Panc1 (cell line): ENCODE measurements at regions not wholly inside any gene's neighbourhood (a gene's known extent, or its start where the extent isn't known, plus 50 kb on each side); places are given as distances from the start of the nearest gene placed in this dataset.

Source experiments
- ATAC-seq: fragments of 200-7000 bp; cut with Tn5 transposase; 2 replicates; pipeline ENCODE4 v1.9.1; 2020; ENCODE audit warnings: mild to moderate bottlenecking, moderate library complexity
- BruUV-seq: library from RNA; stranded (reverse); fragments of 400-500 nt; replicated peaks from 2 replicates; lab custom pipeline; 2021; lab: Mats Ljungman, UMichigan
- CTCF ChIA-PET: fragments of 300-600 bp; sonication (Branson Sonifier 250); formaldehyde crosslinking; loops from one replicate; lab custom pipeline; 2022; ENCODE audit warnings: antibody characterized with exemption; lab: Charles Lee
- POLR2A ChIA-PET: fragments of 300-600 bp; sonication (Branson Sonifier 250); formaldehyde crosslinking; loops from one replicate; lab custom pipeline; 2022; ENCODE audit warnings: antibody characterized with exemption; lab: Charles Lee
- DNase-seq: peaks from one replicate; pipeline ENCODE4 v3.0.0-alpha.2; 2010; ENCODE audit warnings: low read depth, low spot score
- H3K27ac ChIP-seq: 2 replicates; pipeline ENCODE4 v1.5.1; 2011; ENCODE audit warnings: mild to moderate bottlenecking, low read length, inconsistent platforms
- H3K27me3 ChIP-seq: fragments of 200-500 bp; sonication (Bioruptor generic); 2 replicates; pipeline ENCODE4 v1.6.0; 2014; ENCODE audit warnings: low read length, inconsistent platforms; ENCODE audit not compliant: control insufficient read depth, insufficient read depth
- H3K36me3 ChIP-seq: fragments of 200-500 bp; sonication (Bioruptor generic); 2 replicates; pipeline ENCODE4 v1.5.1; 2014; ENCODE audit warnings: inconsistent platforms, mild to moderate bottlenecking, low read length, moderate library complexity; ENCODE audit not compliant: control insufficient read depth, insufficient read depth
- H3K4me1 ChIP-seq: 2 replicates; pipeline ENCODE4 v1.5.1; 2011; ENCODE audit warnings: inconsistent platforms, mild to moderate bottlenecking, low read length, moderate library complexity; ENCODE audit not compliant: control insufficient read depth, insufficient read depth
- H3K4me3 ChIP-seq, 2 experiments: 2 replicates each; pipeline ENCODE4 v1.5.1; 2011 to 2012; ENCODE audit warnings: low read depth in 2 of 2, low read length in 2 of 2, mild to moderate bottlenecking in 2 of 2, inconsistent platforms in 1 of 2, moderate library complexity in 1 of 2
- H3K9me3 ChIP-seq: fragments of 200-500 bp; sonication (Bioruptor generic); 2 replicates; pipeline ENCODE4 v1.5.1; 2014; ENCODE audit warnings: low read depth, mild to moderate bottlenecking, inconsistent platforms, low read length, moderate library complexity; ENCODE audit not compliant: control insufficient read depth, insufficient read depth
- POLR2AphosphoS5 ChIP-seq: IDR thresholded peaks from 2 replicates; pipeline ENCODE4 v1.6.1; 2012; ENCODE audit warnings: mild to moderate bottlenecking, low read depth, low read length, moderate library complexity
- REST ChIP-seq, 2 experiments: IDR thresholded peaks; 2 replicates each; pipeline ENCODE4 v1.6.1; 2011 to 2012; ENCODE audit warnings: low read depth in 2 of 2, control low read depth in 1 of 2, low read length in 1 of 2, mild to moderate bottlenecking in 1 of 2, moderate library complexity in 1 of 2; ENCODE audit not compliant: insufficient read depth in 1 of 2
- SIN3A ChIP-seq: IDR thresholded peaks from 2 replicates; pipeline ENCODE4 v1.6.1; 2012; ENCODE audit warnings: low read depth, mild to moderate bottlenecking, low read length, moderate library complexity, borderline replicate concordance; ENCODE audit not compliant: insufficient read depth
- TCF7L2 ChIP-seq: IDR thresholded peaks from 2 replicates; pipeline ENCODE4 v1.6.1; 2011; ENCODE audit warnings: mild to moderate bottlenecking, low read depth, low read length, inconsistent platforms
- in situ Hi-C: cut with HindIII; loops from 2 replicates; pipeline ENCODE4 v1.10.0; 2016; ENCODE audit warnings: low sequenced_read_pairs, low pct_unique_long_range_greater_than_20kb
- intact Hi-C: fragments of 100-400 bp; cut with micrococcal nuclease; formaldehyde crosslinking; loops from one replicate; pipeline ENCODE4 v1.10.0; 2022; ENCODE audit not compliant: unreplicated experiment
- TF ChIP-seq, protein P1 (sequence below): fragments of 450-650 bp; IDR thresholded peaks from 2 replicates; pipeline ENCODE4 v1.5.1; 2017; ENCODE audit warnings: mild to moderate bottlenecking

DNA sequence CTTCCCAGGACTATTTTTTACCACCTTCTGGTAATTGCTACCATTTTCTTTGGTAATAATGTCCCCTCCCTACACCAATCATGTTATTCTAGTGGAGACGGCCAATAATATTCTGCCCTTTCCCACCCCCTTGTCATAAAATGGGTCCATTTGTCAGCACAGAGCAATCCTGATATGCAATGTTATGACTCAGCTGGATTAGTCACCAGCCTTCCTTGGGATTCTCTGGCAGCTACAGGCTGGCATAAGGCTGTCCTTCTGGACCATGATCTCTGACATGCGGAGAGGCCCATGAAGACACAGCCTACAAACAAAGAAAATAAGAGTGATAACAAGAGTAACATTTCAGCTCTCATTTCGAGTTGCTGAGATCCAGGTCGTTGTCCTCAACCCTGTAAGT is 222.0 kb upstream of the CPNE8 start:
- no peak overlapping the region for H3K27ac ChIP-seq
- 0 out of 2 replicates have a peak, but pooled peaks have one; percentile 68 for ATAC-seq

GRCh38 chr12:39125566-39125965 is 220.2 kb upstream of the CPNE8 start:
- Histone ChIP-seq H3K4me1 (no peaks in the 10 kb centered on the region), H3K9me3 (no peaks in the 10 kb centered on the region), H3K4me3 (no peak overlapping the region), H3K27me3 (no peaks in the 10 kb centered on the region), H3K27ac (no peak overlapping the region), H3K36me3 (no peaks in the 10 kb centered on the region)
- TF ChIP-seq, protein P1, sequence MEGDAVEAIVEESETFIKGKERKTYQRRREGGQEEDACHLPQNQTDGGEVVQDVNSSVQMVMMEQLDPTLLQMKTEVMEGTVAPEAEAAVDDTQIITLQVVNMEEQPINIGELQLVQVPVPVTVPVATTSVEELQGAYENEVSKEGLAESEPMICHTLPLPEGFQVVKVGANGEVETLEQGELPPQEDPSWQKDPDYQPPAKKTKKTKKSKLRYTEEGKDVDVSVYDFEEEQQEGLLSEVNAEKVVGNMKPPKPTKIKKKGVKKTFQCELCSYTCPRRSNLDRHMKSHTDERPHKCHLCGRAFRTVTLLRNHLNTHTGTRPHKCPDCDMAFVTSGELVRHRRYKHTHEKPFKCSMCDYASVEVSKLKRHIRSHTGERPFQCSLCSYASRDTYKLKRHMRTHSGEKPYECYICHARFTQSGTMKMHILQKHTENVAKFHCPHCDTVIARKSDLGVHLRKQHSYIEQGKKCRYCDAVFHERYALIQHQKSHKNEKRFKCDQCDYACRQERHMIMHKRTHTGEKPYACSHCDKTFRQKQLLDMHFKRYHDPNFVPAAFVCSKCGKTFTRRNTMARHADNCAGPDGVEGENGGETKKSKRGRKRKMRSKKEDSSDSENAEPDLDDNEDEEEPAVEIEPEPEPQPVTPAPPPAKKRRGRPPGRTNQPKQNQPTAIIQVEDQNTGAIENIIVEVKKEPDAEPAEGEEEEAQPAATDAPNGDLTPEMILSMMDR: no peak
- TF ChIP-seq POLR2AphosphoS5: no peak
- no peak for TF ChIP-seq SIN3A
- no peak for TF ChIP-seq TCF7L2
- intact Hi-C loops (no loop called here), in situ Hi-C loops (no loop called here)
- ChIA-PET CTCF (no interaction called here), POLR2A (no interaction called here)
- no peak for DNase-seq
- no peak for ATAC-seq
- no TSS peak for BruUV-seq

More for the DNA sequence above, 222.0 kb upstream of the CPNE8 start:
- no peak for TF ChIP-seq POLR2AphosphoS5
- TF ChIP-seq, protein P1: no peak
- no peak for TF ChIP-seq REST (IDR thresholded peaks at IDR 0.05; ENCODE audit: insufficient read depth in 1 of 2, low read depth in 2 of 2, low read length in 1 of 2)
- no peak for TF ChIP-seq TCF7L2
- TF ChIP-seq SIN3A: no peak
- ChIA-PET POLR2A (no interaction called here), CTCF (no interaction called here)
- Histone ChIP-seq H3K4me3 (no peak overlapping the region), H3K36me3 (no peaks in the 10 kb centered on the region), H3K4me1 (no peaks in the 10 kb centered on the region), H3K27me3 (no peaks in the 10 kb centered on the region), H3K9me3 (no peaks in the 10 kb centered on the region)
- peak; percentile 75 for DNase-seq
- no TSS peak for BruUV-seq
- intact Hi-C loops: no loop called here
- in situ Hi-C loops: no loop called here
